Ishikawa (cell line): ENCODE measurements at regions not wholly inside any gene's neighbourhood (a gene's known extent, or its start where the extent isn't known, plus 50 kb on each side); places are given as distances from the start of the nearest gene placed in this dataset.

ENCODE experiments used
- CEBPB ChIP-seq: IDR thresholded peaks from 2 replicates; pipeline ENCODE4 v1.6.1; 2012
- EP300 ChIP-seq: IDR thresholded peaks from 2 replicates; pipeline ENCODE4 v1.6.1; 2012; ENCODE audit warnings: borderline replicate concordance
- MAX ChIP-seq: IDR thresholded peaks from 2 replicates; pipeline ENCODE4 v1.6.1; 2012
- NFIC ChIP-seq: IDR thresholded peaks from 2 replicates; pipeline ENCODE4 v1.6.1; 2012
- REST ChIP-seq: IDR thresholded peaks from 2 replicates; pipeline ENCODE4 v1.6.1; 2012; ENCODE audit warnings: low read depth, mild to moderate bottlenecking
- TAF1 ChIP-seq: IDR thresholded peaks from 2 replicates; pipeline ENCODE4 v1.6.1; 2012; ENCODE audit warnings: low read depth, mild to moderate bottlenecking
- YY1 ChIP-seq: IDR thresholded peaks from 2 replicates; pipeline ENCODE4 v1.6.1; 2012; ENCODE audit warnings: low read depth

- TF ChIP-seq EP300 (no peak), REST (no peak), YY1 (no peak), TAF1 (no peak), CEBPB (no peak), MAX (no peak), NFIC (no peak)
Measured at GRCh38 chr20:19956976-19957375, 60.2 kb upstream of the NAA20 start.
